Activated CD4-positive, alpha-beta T cell treated with anti-CD3 and anti-CD28 coated beads, Interleukin-2, amount 10 ng/mL, durations not matched to agents 7 days and 5 days (primary cell): ENCODE measurements at regions not wholly inside any gene's neighbourhood (a gene's known extent, or its start where the extent isn't known, plus 50 kb on each side); places are given as distances from the start of the nearest gene placed in this dataset.
A peak's percentile ranks its signal among the peaks of the same experiment; 100 is the strongest.
"Not testable (repeated sequence)": the region's sequence is repeated elsewhere in the genome, so short reads cannot be mapped to it uniquely, and the experiment has no call there.

ENCODE experiments used
- CTCF ChIA-PET: fragments of 350-600 bp; sonication (Branson Sonifier 250); formaldehyde crosslinking; loops from one replicate; lab custom pipeline; 2021; ENCODE audit warnings: antibody characterized with exemption; lab: Charles Lee
- POLR2A ChIA-PET: fragments of 350-600 bp; sonication (Branson Sonifier 250); formaldehyde crosslinking; loops from one replicate; lab custom pipeline; 2021; ENCODE audit warnings: antibody characterized with exemption; lab: Charles Lee
- DNase-seq: peaks from one replicate; pipeline ENCODE4 v3.0.0-alpha.2; 2020
- H3K27ac Mint-ChIP-seq: one replicate; pipeline ENCODE4 v1.8.0; 2021; ENCODE audit warnings: mild to moderate bottlenecking, moderate library complexity, mixed read lengths
- H3K27me3 Mint-ChIP-seq: one replicate; pipeline ENCODE4 v1.8.0; 2021; ENCODE audit warnings: mixed read lengths
- H3K36me3 Mint-ChIP-seq: one replicate; pipeline ENCODE4 v1.8.0; 2021; ENCODE audit warnings: low read depth, mixed read lengths
- H3K4me1 Mint-ChIP-seq: one replicate; pipeline ENCODE4 v1.8.0; 2021; ENCODE audit warnings: mixed read lengths
- H3K4me3 Mint-ChIP-seq: one replicate; pipeline ENCODE4 v1.8.0; 2021; ENCODE audit warnings: mild to moderate bottlenecking, moderate library complexity, mixed read lengths
- H3K9me3 Mint-ChIP-seq: one replicate; pipeline ENCODE4 v1.8.0; 2021; ENCODE audit warnings: mixed read lengths

DNA sequence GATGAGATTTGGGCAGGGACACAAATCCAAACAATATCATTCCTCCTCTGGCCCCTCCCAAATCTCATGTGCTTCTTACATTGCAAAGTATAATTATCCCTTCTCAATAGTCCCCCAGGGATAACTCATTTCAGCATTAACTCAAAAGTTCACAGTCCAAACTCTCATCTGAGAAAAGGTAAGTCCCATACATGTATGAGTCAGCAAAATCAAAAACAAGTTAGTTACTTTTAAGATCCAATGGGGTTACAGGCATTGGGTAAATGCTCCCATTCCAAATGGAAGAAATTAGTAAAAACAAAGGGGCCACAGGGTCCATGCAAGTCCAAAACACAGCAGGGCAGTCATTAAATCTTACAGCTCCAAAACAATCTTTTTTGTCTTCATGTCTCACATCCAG is 917.9 kb upstream of the CDH10 start:
- Mint-ChIP-seq H3K4me3 (no peak overlapping the region), H3K4me1 (no peaks in the 10 kb centered on the region), H3K36me3 (no peaks in the 10 kb centered on the region), H3K9me3 (peaks cover 14% of the 10 kb centered on the region), H3K27ac (no peak overlapping the region), H3K27me3 (no peaks in the 10 kb centered on the region)
- CTCF ChIA-PET, result interaction anchor here (1.0 kb wide), 1 partner anchor 10 kb away, joined by 3 read pairs; no protein-coding TSS in a partner anchor
- DNase-seq, result no peak
- POLR2A ChIA-PET, result no interaction called here

DNA sequence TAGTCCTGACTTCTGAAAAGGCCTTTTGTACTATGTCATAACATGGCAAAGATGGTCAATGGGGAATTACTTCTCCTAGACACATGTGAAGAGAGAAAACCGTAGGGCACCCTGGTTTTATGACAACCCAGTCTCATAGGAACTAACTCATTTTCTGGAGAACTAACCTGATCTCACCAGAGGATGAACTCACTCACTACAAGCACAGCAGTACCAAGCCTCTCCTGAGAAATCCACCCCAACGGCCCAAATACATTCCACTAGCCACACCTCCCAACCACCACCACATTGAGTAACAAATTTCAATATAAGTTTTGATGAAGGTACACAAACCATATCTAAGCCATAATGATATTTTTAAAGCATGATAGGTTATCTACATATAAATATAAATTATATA is 909.3 kb upstream of the CDH10 start:
- POLR2A ChIA-PET, result no interaction called here
- no peak overlapping the region for H3K4me3 Mint-ChIP-seq
- H3K27me3 Mint-ChIP-seq, result no peaks in the 10 kb centered on the region
- CTCF ChIA-PET, result no interaction called here
- H3K36me3 Mint-ChIP-seq, result no peaks in the 10 kb centered on the region
- no peak overlapping the region for H3K27ac Mint-ChIP-seq
- DNase-seq, result no peak
- H3K9me3 Mint-ChIP-seq, result no peaks in the 10 kb centered on the region
- H3K4me1 Mint-ChIP-seq, result no peaks in the 10 kb centered on the region

DNA sequence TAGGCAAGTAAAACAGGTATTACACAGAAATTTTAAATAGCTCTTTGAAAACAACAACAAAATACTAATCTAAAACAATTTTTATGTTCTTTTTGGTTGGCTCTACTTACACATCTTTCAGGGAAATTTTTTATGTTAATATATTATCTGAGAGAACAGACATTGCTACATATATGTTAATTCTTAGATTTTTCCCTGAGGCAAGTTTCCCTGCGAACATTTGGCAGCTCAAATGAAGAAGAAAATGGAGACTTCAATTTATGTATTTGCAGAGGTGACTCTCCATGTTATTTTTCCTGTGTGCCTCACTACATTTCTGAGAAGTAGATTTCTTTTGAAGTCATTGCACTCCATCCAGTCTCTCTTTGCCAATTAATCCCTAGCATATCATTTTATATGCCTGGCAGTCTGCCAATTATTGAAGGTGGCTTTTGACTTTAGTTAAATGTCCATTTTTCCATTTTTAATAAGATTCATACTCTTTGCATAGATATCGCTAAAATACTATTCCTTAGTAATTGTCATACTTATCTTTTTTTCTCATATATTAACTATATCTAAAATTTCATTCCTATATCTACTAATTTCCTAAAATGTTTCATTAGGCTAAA is 908.2 kb upstream of the CDH10 start:
- CTCF ChIA-PET, result interaction anchor here (1.4 kb wide), 1 partner anchor 10 kb away, joined by 3 read pairs; no protein-coding TSS in a partner anchor

GRCh38 chr5:25550793-25551192 is 906.0 kb upstream of the CDH10 start:
- DNase-seq, result no peak
- H3K4me1 Mint-ChIP-seq, result no peaks in the 10 kb centered on the region
- CTCF ChIA-PET, result no interaction called here
- no peak overlapping the region for H3K4me3 Mint-ChIP-seq
- no peak overlapping the region for H3K27ac Mint-ChIP-seq
- POLR2A ChIA-PET, result no interaction called here
- no peaks in the 10 kb centered on the region for H3K27me3 Mint-ChIP-seq
- H3K9me3 Mint-ChIP-seq, result peaks cover under 1% of the 10 kb centered on the region
- no peaks in the 10 kb centered on the region for H3K36me3 Mint-ChIP-seq

More for the DNA sequence above, 908.2 kb upstream of the CDH10 start:
- POLR2A ChIA-PET, result no interaction called here
- DNase-seq, result no peak
- H3K9me3 Mint-ChIP-seq, result no peaks in the 10 kb centered on the region
- H3K36me3 Mint-ChIP-seq, result no peaks in the 10 kb centered on the region
- no peaks in the 10 kb centered on the region for H3K27me3 Mint-ChIP-seq
- H3K4me1 Mint-ChIP-seq, result no peaks in the 10 kb centered on the region
- H3K4me3 Mint-ChIP-seq, result no peak overlapping the region
- H3K27ac Mint-ChIP-seq, result no peak overlapping the region

- CTCF ChIA-PET, result no interaction called here
- Mint-ChIP-seq H3K4me1 (no peaks in the 10 kb centered on the region), H3K9me3 (peaks cover 3% of the 10 kb centered on the region), H3K27ac (no peak overlapping the region), H3K27me3 (no peaks in the 10 kb centered on the region), H3K4me3 (no peak overlapping the region), H3K36me3 (no peaks in the 10 kb centered on the region)
- DNase-seq, result peak; percentile 6
- POLR2A ChIA-PET, result no interaction called here
Observed at GRCh38 chr5:25544652-25545249, 900.0 kb upstream of the CDH10 start.

DNA sequence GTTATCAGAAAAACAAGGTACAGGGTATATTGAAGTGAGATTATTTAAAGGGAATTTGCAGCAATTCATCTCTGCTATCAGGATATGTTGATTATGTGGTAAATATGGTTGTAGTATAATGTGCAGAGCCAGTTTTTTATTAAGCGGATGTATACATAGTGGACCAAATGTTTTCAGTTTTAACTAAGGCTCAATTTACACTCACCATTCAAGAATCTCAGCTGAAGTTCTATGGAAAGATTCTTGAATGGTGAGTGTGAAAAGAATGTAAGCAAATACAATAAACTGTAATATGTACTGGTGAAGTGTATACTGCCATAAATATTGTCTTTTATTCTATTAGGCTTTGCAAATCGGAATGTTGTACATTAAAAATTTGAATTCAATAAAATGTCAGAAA is 895.9 kb upstream of the CDH10 start:
- Mint-ChIP-seq H3K27ac (no peak overlapping the region), H3K9me3 (peaks cover 5% of the 10 kb centered on the region), H3K4me1 (no peaks in the 10 kb centered on the region), H3K4me3 (no peak overlapping the region), H3K27me3 (no peaks in the 10 kb centered on the region), H3K36me3 (no peaks in the 10 kb centered on the region)
- CTCF ChIA-PET, result no interaction called here
- no peak for DNase-seq
- POLR2A ChIA-PET, result no interaction called here

DNA sequence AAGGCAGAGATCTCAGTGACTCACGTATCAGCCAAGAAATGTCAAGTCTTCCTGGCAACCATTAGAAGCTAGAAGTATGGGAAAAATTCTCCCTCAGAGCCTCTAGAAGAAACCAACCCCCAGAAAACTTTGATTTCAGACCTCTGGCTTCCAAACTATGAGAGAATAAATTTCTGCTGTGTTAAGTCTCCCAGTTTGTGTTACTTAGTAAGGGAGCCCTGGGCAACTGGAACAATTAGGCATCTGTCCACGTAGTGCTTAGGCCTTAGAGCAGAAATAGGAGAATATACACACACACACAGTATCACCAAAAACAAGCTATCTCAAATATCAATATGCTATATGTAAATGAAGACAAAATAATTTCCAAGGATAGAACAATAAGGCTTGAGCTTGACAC is 894.8 kb upstream of the CDH10 start:
- no peak for DNase-seq
- H3K27ac Mint-ChIP-seq, result no peak overlapping the region
- H3K9me3 Mint-ChIP-seq, result peaks cover 5% of the 10 kb centered on the region
- H3K27me3 Mint-ChIP-seq, result no peaks in the 10 kb centered on the region
- no peaks in the 10 kb centered on the region for H3K4me1 Mint-ChIP-seq
- H3K36me3 Mint-ChIP-seq, result no peaks in the 10 kb centered on the region
- CTCF ChIA-PET, result interaction anchor here (0.6 kb wide), 1 partner anchor 143 kb away, joined by 3 read pairs; no protein-coding TSS in a partner anchor
- H3K4me3 Mint-ChIP-seq, result no peak overlapping the region
- POLR2A ChIA-PET, result no interaction called here

GRCh38 chr5:25536461-25536860 is 891.7 kb upstream of the CDH10 start:
- H3K27ac Mint-ChIP-seq, POLR2A ChIA-PET, H3K27me3 Mint-ChIP-seq, H3K4me1 Mint-ChIP-seq, CTCF ChIA-PET, H3K9me3 Mint-ChIP-seq, H3K4me3 Mint-ChIP-seq, DNase-seq, H3K36me3 Mint-ChIP-seq: not testable (repeated sequence)

- H3K36me3 Mint-ChIP-seq, result no peaks in the 10 kb centered on the region
- no peak overlapping the region for H3K27ac Mint-ChIP-seq
- H3K9me3 Mint-ChIP-seq, result peaks cover 11% of the 10 kb centered on the region
- no peak for DNase-seq
- no peak overlapping the region for H3K4me3 Mint-ChIP-seq
- H3K27me3 Mint-ChIP-seq, result no peaks in the 10 kb centered on the region
- CTCF ChIA-PET, result no interaction called here
- POLR2A ChIA-PET, result no interaction called here
- no peaks in the 10 kb centered on the region for H3K4me1 Mint-ChIP-seq
Observed at GRCh38 chr5:25516141-25516540, 871.4 kb upstream of the CDH10 start.

DNA sequence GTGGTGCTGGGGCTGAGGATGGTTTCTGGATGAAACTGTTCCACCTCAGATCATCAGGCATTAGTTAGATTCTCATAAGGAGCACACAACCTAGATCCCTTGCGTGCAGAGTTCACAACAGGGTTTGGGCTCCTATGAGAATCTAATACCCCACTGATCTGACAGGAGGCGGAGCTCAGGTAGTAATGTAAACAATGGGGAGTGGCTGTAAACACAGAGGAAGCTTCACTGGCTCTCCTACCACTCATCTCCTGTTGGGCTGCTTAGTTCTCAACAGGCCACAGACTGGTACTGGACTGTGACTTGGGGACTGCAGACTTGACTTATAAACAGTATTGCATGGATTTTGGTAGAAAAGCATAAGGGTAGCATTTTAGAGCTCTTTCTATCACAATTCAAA is 870.7 kb upstream of the CDH10 start:
- Mint-ChIP-seq H3K4me1 (no peaks in the 10 kb centered on the region), H3K4me3 (no peak overlapping the region), H3K9me3 (peaks cover 11% of the 10 kb centered on the region), H3K27me3 (no peaks in the 10 kb centered on the region), H3K27ac (no peak overlapping the region), H3K36me3 (no peaks in the 10 kb centered on the region)
- no peak for DNase-seq
- ChIA-PET POLR2A (no interaction called here), CTCF (no interaction called here)

GRCh38 chr5:25510692-25511091 is 865.9 kb upstream of the CDH10 start:
- CTCF ChIA-PET, DNase-seq, H3K27me3 Mint-ChIP-seq, H3K9me3 Mint-ChIP-seq, H3K27ac Mint-ChIP-seq, H3K4me3 Mint-ChIP-seq, POLR2A ChIA-PET, H3K4me1 Mint-ChIP-seq, H3K36me3 Mint-ChIP-seq: not testable (repeated sequence)

DNA sequence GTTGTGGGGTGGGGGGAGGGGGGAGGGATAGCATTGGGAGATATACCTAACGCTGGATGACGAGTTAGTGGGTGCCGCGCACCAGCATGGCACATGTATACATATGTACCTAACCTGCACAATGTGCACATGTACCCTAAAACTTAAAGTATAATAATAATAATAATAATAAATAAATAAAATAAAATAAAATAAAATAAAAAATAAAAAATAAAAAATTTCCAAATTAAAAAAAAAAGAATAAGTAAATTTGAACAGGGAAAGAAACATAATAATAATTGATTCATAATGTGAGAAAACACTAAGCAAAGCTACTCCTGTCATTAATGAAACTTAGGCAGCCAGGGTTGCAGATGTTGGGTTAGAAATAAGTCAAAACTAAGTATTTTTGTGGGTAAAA is 863.2 kb upstream of the CDH10 start:
- H3K27me3 Mint-ChIP-seq, H3K4me1 Mint-ChIP-seq, H3K27ac Mint-ChIP-seq, H3K9me3 Mint-ChIP-seq, POLR2A ChIA-PET, CTCF ChIA-PET, H3K36me3 Mint-ChIP-seq, DNase-seq, H3K4me3 Mint-ChIP-seq: not testable (repeated sequence)

DNA sequence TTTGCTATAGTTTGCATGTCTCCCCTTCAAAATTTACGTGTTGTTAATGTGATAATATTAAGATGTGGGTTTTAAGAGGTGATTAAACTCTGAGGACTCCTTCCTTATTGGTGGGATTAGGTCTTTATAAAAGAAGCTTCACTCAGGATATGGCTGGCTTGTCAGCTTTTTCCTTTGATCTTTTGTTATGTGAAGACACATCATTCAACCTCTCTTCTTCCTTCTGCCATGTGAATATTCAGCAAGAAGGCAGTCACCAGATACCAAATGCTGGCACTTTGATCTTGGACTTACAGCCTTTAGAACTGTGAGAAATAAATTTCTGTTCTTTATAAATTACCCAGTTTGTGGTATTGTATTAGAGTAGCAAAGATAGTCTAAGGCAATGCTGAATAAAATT is 855.9 kb upstream of the CDH10 start:
- Mint-ChIP-seq H3K27ac (no peak overlapping the region), H3K4me1 (no peaks in the 10 kb centered on the region), H3K36me3 (no peaks in the 10 kb centered on the region), H3K4me3 (no peak overlapping the region), H3K9me3 (peaks cover 10% of the 10 kb centered on the region), H3K27me3 (no peaks in the 10 kb centered on the region)
- POLR2A ChIA-PET, result no interaction called here
- no peak for DNase-seq
- CTCF ChIA-PET, result interaction anchor here (0.6 kb wide), 1 partner anchor 464 kb away, joined by 3 read pairs; no protein-coding TSS in a partner anchor
